HL-60 (cell line): ENCODE measurements at regions not wholly inside any gene's neighbourhood (a gene's known extent, or its start where the extent isn't known, plus 50 kb on each side); places are given as distances from the start of the nearest gene placed in this dataset.

Experiments used
- SPI1 ChIP-seq: IDR thresholded peaks from 2 replicates; pipeline ENCODE4 v1.6.1; 2012; ENCODE audit warnings: low read depth, mild to moderate bottlenecking, borderline replicate concordance
- TF ChIP-seq, protein P1 (sequence below): IDR thresholded peaks from 2 replicates; pipeline ENCODE4 v1.6.1; 2012; ENCODE audit warnings: low read depth; ENCODE audit not compliant: insufficient replicate concordance

DNA sequence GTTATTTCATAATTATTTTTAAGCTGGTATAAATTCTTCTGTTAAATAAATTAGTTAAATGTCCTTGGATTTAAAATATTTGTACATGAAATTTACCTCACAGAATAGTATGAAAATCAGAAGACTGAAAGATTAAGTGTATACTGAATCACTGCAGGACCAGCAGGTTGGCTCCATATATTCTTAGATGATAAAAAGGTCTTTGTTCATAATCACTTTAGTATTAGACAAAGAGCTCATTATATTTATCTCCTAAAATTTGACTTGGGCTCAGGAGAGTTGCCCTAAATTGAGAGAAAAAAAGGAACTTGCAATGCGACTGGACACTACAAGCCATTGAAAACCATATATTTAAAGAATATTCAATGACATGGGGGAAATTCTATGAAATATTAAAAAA is 766.4 kb upstream of the CITED2 start:
- TF ChIP-seq SPI1 = no peak
- TF ChIP-seq, protein P1, sequence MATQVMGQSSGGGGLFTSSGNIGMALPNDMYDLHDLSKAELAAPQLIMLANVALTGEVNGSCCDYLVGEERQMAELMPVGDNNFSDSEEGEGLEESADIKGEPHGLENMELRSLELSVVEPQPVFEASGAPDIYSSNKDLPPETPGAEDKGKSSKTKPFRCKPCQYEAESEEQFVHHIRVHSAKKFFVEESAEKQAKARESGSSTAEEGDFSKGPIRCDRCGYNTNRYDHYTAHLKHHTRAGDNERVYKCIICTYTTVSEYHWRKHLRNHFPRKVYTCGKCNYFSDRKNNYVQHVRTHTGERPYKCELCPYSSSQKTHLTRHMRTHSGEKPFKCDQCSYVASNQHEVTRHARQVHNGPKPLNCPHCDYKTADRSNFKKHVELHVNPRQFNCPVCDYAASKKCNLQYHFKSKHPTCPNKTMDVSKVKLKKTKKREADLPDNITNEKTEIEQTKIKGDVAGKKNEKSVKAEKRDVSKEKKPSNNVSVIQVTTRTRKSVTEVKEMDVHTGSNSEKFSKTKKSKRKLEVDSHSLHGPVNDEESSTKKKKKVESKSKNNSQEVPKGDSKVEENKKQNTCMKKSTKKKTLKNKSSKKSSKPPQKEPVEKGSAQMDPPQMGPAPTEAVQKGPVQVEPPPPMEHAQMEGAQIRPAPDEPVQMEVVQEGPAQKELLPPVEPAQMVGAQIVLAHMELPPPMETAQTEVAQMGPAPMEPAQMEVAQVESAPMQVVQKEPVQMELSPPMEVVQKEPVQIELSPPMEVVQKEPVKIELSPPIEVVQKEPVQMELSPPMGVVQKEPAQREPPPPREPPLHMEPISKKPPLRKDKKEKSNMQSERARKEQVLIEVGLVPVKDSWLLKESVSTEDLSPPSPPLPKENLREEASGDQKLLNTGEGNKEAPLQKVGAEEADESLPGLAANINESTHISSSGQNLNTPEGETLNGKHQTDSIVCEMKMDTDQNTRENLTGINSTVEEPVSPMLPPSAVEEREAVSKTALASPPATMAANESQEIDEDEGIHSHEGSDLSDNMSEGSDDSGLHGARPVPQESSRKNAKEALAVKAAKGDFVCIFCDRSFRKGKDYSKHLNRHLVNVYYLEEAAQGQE = no peak
